Epithelial cell of esophagus (primary cell): ENCODE measurements at regions not wholly inside any gene's neighbourhood (a gene's known extent, or its start where the extent isn't known, plus 50 kb on each side); places are given as distances from the start of the nearest gene placed in this dataset.

Source experiments
- DNase-seq: peaks from one replicate; pipeline ENCODE4 v3.0.0; 2010; ENCODE audit warnings: low read depth
- H3K4me3 ChIP-seq: 2 replicates; pipeline ENCODE4 v1.5.1; 2011; ENCODE audit warnings: mild to moderate bottlenecking, low read length, control low read depth
- TF ChIP-seq, protein P1 (sequence below): IDR thresholded peaks from 2 replicates; pipeline ENCODE4 v1.5.1; 2011; ENCODE audit warnings: low read depth, mild to moderate bottlenecking, low read length, control low read depth, inconsistent platforms; ENCODE audit not compliant: insufficient read depth; ENCODE audit errors: missing control alignments

DNA sequence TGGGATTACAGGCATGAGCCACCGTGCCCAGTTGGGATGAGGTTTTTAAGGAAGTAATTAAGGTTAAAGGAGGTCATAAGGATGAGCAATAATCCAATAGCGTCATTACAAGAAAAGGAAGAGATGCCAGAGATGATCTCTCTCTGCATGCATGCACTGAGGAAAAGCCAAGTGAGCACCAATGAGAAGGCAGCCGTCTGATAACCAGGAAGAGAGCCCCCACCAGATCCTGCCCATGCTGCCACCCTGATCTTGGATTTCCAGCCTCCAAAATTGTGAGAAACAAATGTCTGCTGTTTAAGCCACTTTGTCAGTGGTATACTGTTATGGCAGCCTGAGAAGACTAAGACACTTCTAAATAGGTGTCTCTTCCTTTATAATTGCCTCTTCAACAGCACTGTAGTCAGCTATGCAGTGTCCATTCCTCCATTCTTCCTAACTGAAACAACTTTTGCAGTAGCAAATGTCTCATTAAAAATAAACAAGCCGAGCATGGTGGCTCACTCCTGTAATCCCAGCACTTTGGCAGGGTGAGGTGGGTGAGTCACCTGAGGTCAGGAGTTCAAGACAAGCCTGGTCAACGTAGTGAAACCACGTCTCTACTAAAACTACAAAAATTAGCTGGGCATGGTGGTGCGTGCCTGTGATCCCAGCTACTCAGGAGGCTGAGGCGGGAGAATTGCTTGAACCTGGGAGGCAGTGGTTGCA lies 216.2 kb upstream of the RUNX1 start:
- H3K4me3 ChIP-seq, result no peak overlapping the region
- TF ChIP-seq, protein P1, sequence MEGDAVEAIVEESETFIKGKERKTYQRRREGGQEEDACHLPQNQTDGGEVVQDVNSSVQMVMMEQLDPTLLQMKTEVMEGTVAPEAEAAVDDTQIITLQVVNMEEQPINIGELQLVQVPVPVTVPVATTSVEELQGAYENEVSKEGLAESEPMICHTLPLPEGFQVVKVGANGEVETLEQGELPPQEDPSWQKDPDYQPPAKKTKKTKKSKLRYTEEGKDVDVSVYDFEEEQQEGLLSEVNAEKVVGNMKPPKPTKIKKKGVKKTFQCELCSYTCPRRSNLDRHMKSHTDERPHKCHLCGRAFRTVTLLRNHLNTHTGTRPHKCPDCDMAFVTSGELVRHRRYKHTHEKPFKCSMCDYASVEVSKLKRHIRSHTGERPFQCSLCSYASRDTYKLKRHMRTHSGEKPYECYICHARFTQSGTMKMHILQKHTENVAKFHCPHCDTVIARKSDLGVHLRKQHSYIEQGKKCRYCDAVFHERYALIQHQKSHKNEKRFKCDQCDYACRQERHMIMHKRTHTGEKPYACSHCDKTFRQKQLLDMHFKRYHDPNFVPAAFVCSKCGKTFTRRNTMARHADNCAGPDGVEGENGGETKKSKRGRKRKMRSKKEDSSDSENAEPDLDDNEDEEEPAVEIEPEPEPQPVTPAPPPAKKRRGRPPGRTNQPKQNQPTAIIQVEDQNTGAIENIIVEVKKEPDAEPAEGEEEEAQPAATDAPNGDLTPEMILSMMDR, result no peak
- DNase-seq, result peak; percentile 84

DNA sequence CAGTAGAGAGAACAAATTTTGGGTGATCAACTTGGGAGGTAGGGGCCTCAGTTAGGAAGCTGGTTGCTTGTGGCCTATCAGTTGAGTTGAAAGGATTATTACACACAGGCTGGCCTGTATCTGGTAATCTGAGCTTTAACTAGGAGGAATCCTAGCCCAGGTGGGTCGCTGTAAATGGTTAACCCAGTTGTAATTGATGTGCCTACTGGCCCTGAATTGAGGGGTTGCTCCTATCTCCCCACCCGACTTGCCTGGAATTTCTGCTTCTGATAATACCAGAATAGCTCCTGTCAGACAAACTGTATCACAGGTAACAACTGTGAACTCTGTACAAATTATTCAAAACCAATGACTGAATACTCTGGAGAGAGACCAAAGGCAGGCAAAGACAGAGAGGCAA lies 210.4 kb upstream of the RUNX1 start:
- TF ChIP-seq, protein P1, result no peak
- no peak for DNase-seq
- no peak overlapping the region for H3K4me3 ChIP-seq

DNA sequence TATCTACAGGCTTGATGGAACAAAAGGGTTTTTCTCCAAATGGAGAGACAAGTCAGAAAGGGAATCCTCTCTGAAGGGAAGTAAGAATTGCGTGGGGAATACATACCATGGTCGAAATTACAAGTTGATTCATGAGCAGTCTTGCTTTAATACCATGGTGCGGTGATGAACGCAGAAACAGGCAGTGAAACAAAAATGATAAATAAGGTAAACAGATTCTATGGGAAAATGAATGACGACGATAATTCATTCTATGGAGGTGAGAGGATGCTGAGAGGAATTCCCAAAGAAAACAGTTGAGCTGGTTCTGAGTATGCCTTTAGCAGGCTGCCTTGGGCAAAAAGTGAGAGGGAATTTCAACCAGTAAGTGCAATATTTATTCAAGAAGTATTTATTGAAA lies 209.4 kb upstream of the RUNX1 start:
- H3K4me3 ChIP-seq, result no peak overlapping the region
- TF ChIP-seq, protein P1, result no peak
- DNase-seq, result peak; percentile 85

DNA sequence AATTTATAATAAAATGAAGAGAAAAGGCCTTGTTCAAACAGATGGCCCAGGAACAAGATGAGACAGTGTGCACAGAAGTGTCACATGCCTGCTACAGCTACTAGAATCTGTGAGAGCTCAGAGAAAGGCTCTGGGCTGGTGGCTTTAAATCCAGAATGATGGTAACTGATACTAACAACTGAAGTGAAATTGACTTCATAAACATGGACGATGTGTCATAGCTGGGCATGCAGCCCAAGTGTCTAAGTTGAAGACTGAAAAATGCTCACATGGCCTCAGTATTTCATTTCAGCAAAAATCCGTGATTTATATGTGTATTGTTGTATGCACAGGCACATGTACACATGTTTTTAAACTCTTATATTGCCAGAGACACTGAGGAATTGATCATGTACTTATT lies 208.3 kb upstream of the RUNX1 start:
- DNase-seq, result peak; percentile 95
- TF ChIP-seq, protein P1, result no peak
- no peak overlapping the region for H3K4me3 ChIP-seq

DNA sequence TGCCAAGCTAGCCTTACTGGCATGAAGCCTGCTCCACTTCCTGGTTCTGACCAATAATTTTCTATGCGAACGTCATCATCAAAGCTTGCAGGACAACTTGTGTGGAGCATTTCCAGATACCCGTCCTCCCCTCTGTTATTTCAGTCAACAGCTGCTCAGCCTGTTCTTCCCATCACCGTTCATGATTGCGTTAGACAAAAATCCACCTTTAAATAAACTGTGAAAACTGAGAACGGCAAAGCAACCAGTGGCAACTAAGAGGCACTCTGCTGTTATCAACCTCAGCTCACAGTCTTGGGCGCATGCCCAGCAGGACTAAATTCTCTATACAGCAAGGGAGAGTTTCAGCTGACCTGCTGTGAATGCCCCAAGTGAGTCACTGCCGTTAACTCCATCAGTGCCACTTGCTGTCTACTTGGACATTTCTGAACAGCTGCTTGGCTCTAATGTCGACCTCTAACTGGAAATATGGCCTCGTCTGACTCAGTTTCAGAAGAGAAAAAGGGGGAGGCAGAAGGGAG lies 207.4 kb upstream of the RUNX1 start:
- TF ChIP-seq, protein P1, result peak; percentile 15
- DNase-seq, result peak; percentile 95
- no peak overlapping the region for H3K4me3 ChIP-seq

DNA sequence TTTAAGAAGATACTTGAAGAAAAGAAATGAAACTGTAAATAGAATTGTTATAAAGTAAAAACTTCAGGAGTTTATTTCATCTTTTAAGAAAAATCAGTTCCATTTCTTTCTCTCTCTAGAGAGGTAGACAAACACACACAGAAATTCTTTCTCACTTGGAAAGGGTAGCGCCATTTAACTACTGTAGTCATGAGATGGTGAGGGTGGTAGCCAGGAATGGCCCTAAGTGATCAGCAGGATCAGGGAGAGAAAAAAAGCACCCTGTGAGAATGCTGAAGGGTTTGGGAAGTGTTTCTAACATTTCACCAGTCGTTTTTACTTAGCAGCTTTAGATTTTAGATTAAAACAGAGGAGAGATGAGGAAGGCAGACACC lies 205.7 kb upstream of the RUNX1 start:
- TF ChIP-seq, protein P1, result no peak
- no peak for DNase-seq
- no peak overlapping the region for H3K4me3 ChIP-seq

GRCh38 chr21:35254006-35254764 lies 205.1 kb upstream of the RUNX1 start:
- DNase-seq, result peak; percentile 77
- H3K4me3 ChIP-seq, result no peak overlapping the region
- TF ChIP-seq, protein P1, result no peak
